Fibroblast of lung (primary cell): ENCODE measurements at regions not wholly inside any gene's neighbourhood (a gene's known extent, or its start where the extent isn't known, plus 50 kb on each side); places are given as distances from the start of the nearest gene placed in this dataset.
A peak's percentile ranks its signal among the peaks of the same experiment; 100 is the strongest.

ENCODE experiments used
- EZH2 ChIP-seq: IDR thresholded peaks from 2 replicates; pipeline ENCODE4 v1.5.1; 2012; ENCODE audit warnings: low read length, control low read depth, mild to moderate bottlenecking; ENCODE audit errors: missing control alignments
- TF ChIP-seq, protein P1 (sequence below), 2 donors: IDR thresholded peaks in 1 of 2; conservative IDR thresholded peaks in 1 of 2; 1 replicate in 1 of 2; 2 replicates in 1 of 2; pipeline ENCODE4 v1.5.1; 2011 to 2012; ENCODE audit warnings: low read length in 2 of 2, control low read depth in 1 of 2, inconsistent platforms in 1 of 2, low read depth in 1 of 2, mild to moderate bottlenecking in 1 of 2

DNA sequence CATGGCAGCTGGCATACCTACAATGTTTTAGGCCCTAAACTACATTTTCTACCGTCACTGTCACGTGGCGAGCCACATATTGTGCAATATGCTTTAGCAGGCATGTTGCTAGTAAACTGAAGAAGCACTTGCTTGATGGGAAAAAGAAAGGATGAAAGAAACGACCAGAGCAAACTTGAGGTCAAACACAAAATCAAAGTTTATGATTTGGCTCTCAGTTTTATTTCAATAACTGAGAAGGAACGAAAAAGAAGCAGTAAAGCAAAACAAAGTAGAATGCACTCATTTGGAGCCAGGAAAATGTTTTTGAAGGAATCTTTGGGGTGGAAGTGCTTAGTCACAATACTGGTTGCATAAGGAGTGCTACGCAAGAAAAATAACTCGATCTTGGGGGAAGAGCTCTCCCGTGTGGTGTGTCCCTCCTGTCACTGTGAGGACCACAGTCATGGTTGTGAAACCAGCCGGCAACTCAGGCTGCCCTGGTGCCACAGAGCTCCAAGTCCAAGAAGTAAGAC is 349.8 kb downstream of the RBM43 start:
- TF ChIP-seq, protein P1, sequence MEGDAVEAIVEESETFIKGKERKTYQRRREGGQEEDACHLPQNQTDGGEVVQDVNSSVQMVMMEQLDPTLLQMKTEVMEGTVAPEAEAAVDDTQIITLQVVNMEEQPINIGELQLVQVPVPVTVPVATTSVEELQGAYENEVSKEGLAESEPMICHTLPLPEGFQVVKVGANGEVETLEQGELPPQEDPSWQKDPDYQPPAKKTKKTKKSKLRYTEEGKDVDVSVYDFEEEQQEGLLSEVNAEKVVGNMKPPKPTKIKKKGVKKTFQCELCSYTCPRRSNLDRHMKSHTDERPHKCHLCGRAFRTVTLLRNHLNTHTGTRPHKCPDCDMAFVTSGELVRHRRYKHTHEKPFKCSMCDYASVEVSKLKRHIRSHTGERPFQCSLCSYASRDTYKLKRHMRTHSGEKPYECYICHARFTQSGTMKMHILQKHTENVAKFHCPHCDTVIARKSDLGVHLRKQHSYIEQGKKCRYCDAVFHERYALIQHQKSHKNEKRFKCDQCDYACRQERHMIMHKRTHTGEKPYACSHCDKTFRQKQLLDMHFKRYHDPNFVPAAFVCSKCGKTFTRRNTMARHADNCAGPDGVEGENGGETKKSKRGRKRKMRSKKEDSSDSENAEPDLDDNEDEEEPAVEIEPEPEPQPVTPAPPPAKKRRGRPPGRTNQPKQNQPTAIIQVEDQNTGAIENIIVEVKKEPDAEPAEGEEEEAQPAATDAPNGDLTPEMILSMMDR (conservative IDR thresholded peaks at IDR 0.05 in 1 of 2, IDR thresholded peaks at IDR 0.05 in 1 of 2; ENCODE audit: low read depth in 1 of 2, low read length in 2 of 2), result peak; percentile 20 to 32
- no peak for TF ChIP-seq EZH2
